ENCODE measurements at regions not wholly inside any gene's neighbourhood (a gene's known extent, or its start where the extent isn't known, plus 50 kb on each side); places are given as distances from the start of the nearest gene placed in this dataset.

GRCh38 chr21:18498431-18498830, 94.8 kb upstream of the TMPRSS15 start:
- Histone ChIP-seq H3K9me3 (replicated peaks; ENCODE audit: control insufficient read depth, insufficient read depth, low read length) (no peaks in the 10 kb centered on the region), H3K36me3 (ENCODE audit: control insufficient read depth in 2 of 2, extremely low read depth in 1 of 2, insufficient read depth in 2 of 2, low read length in 2 of 2) (no peaks in the 10 kb centered on the region), H4K20me1 (replicated peaks; ENCODE audit: control insufficient read depth, extremely low read depth, insufficient read depth, low read length) (no peaks in the 10 kb centered on the region), H3K9me1 (replicated peaks; ENCODE audit: control insufficient read depth, extremely low read depth, insufficient read depth, low read length) (no peaks in the 10 kb centered on the region), H3K27me3 (ENCODE audit: control insufficient read depth in 2 of 2, insufficient read depth in 2 of 2, low read length in 2 of 2) (no peaks in the 10 kb centered on the region), H3K4me1 (ENCODE audit: control insufficient read depth, extremely low read depth, insufficient read depth, low read length) (no peaks in the 10 kb centered on the region), H3K4me2 (ENCODE audit: insufficient read depth, low read length) (no peak overlapping the region), H3K9ac (replicated peaks; ENCODE audit: extremely low read depth, insufficient read depth, low read length) (no peak overlapping the region), H3K4me3 (replicated peaks in 1 of 3; ENCODE audit: insufficient read depth in 1 of 3, low read depth in 1 of 3, low read length in 3 of 3) (no peak overlapping the region), H3K79me2 (ENCODE audit: control insufficient read depth, insufficient read depth, low read length) (no peaks in the 10 kb centered on the region), H3K27ac (ENCODE audit: insufficient read depth, low read depth, low read length) (no peak overlapping the region), H2AFZ (ENCODE audit: low read depth, low read length) (peak overlapping the region; percentile 37)
- BruUV-seq (replicated peaks): no TSS peak
- TF ChIP-seq CTCF (IDR thresholded peaks at IDR 0.05; ENCODE audit: extremely low read depth in 1 of 2, insufficient read depth in 1 of 2, low read depth in 1 of 2, low read length in 2 of 2) (no peak), POLR2A (IDR thresholded peaks at IDR 0.05; ENCODE audit: low read depth, low read length) (no peak), JUN (IDR thresholded peaks at IDR 0.05; ENCODE audit: borderline replicate concordance, insufficient read depth, insufficient read length, low read depth) (no peak), GATA2 (IDR thresholded peaks at IDR 0.05; ENCODE audit: insufficient read depth, insufficient read length, low read depth, low read length) (no peak), POLR2AphosphoS5 (IDR thresholded peaks at IDR 0.05; ENCODE audit: insufficient read depth, low read depth, low read length) (no peak), MYC (IDR thresholded peaks at IDR 0.05; ENCODE audit: low read depth, low read length) (no peak), MAX (IDR thresholded peaks at IDR 0.05; ENCODE audit: insufficient read depth, insufficient read length) (no peak), EZH2 (IDR thresholded peaks at IDR 0.05; ENCODE audit: borderline replicate concordance, low read depth, low read length, severe bottlenecking) (no peak), FOS (IDR thresholded peaks at IDR 0.05; ENCODE audit: borderline replicate concordance, insufficient read depth, low read length) (no peak)
- CTCF ChIA-PET: no interaction called here
- no peak for DNase-seq (ENCODE audit: low read depth, low spot score)
- FAIRE-seq: no peak
- dilution Hi-C loops (cut with MboI; ENCODE audit: extremely low pct_ligation_motif_present, low sequenced_read_pairs) (no loop called here), intact Hi-C loops (cut with micrococcal nuclease) (loop anchor here (5.0 kb wide), 1 partner anchor 111 kb away; no protein-coding TSS in a partner anchor)
- POLR2A ChIA-PET: no interaction called here

Measured in endothelial cell of umbilical vein (primary cell).